RWPE1 (cell line): ENCODE measurements at regions not wholly inside any gene's neighbourhood (a gene's known extent, or its start where the extent isn't known, plus 50 kb on each side); places are given as distances from the start of the nearest gene placed in this dataset.

ENCODE experiments used
- CTCF ChIA-PET: fragments of 350-600 bp; sonication (Branson Sonifier 250); formaldehyde crosslinking; extraction: SDS; loops from one replicate; lab custom pipeline; 2021; lab: Yijun Ruan, JAX
- POLR2A ChIA-PET: fragments of 400-600 bp; formaldehyde crosslinking; extraction: SDS; loops from one replicate; lab custom pipeline; 2020; ENCODE audit warnings: antibody characterized with exemption; ENCODE audit not compliant: low non-redundant PET; lab: Yijun Ruan, JAX
- DNase-seq: peaks from one replicate; pipeline ENCODE4 v3.0.0; 2012; ENCODE audit warnings: low spot score
- H3K27ac ChIP-seq: fragments of 450-650 bp; 2 replicates; pipeline ENCODE4 v1.5.1; 2017
- TF ChIP-seq, protein P1 (sequence below): fragments of 450-650 bp; conservative IDR thresholded peaks from 2 replicates; pipeline ENCODE4 v1.5.1; 2017; ENCODE audit warnings: low read depth, mild to moderate bottlenecking

DNA sequence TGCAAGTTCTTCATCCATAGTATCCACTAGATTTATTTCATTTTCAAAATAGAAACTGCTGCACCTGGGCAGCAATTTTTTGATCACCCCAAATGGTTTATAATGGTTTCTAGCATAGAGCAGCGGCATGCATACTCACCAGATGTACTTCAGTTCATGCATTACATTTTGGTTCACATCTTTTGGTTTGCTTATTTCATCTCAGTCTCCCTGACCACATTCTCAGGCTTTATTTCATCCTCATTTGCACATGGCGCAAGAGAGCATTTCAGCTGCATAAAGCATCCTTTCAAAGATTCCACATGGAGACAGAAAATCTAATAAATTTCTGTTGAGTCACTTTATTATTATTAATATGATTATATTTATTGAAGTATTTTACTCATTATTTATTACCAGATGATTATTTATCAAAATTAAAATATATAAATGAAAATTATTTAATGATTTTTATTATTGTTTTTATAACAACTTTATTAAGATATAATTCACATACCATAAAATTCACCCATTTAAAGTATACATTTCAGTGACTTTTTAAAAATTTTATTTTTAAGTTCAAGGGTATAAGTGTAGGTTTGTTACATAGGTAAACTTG, 284.6 kb downstream of the TXNL1 start:
- CTCF ChIA-PET = no interaction called here
- TF ChIP-seq, protein P1, sequence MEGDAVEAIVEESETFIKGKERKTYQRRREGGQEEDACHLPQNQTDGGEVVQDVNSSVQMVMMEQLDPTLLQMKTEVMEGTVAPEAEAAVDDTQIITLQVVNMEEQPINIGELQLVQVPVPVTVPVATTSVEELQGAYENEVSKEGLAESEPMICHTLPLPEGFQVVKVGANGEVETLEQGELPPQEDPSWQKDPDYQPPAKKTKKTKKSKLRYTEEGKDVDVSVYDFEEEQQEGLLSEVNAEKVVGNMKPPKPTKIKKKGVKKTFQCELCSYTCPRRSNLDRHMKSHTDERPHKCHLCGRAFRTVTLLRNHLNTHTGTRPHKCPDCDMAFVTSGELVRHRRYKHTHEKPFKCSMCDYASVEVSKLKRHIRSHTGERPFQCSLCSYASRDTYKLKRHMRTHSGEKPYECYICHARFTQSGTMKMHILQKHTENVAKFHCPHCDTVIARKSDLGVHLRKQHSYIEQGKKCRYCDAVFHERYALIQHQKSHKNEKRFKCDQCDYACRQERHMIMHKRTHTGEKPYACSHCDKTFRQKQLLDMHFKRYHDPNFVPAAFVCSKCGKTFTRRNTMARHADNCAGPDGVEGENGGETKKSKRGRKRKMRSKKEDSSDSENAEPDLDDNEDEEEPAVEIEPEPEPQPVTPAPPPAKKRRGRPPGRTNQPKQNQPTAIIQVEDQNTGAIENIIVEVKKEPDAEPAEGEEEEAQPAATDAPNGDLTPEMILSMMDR = no peak

DNA sequence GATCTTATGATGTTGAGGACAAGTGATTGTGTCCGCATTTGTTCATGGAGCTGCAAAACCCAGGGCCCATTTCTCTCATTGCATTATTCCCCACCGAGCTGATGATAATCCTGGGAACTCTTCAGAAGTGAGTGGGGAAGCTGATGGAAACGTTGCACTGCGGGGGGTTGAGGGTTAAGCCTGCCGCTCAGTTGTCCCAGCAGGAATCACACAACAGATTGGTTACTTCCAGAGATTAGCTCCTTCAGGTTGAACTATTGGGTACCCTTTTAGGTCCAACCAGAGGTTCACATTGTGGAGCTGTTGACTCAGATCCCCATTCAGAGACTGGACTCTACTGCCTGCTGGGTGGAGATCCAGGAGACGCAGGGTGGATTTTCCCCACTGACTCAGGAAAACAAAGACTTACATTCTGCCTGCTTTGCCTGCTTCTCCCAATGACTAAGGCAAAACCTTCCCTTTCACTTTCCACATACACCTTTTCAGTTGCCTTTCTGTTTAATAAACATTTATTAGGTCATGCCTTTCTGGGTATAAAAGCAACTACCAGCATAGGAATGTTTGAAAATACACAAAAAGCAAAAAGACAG, 286.4 kb downstream of the TXNL1 start:
- no peak overlapping the region for H3K27ac ChIP-seq
- TF ChIP-seq, protein P1 = no peak
- no peak for DNase-seq
- CTCF ChIA-PET = interaction anchor here (0.7 kb wide), 1 partner anchor 17 kb away, joined by 3 read pairs; no protein-coding TSS in a partner anchor
- POLR2A ChIA-PET = no interaction called here

More for the DNA sequence above, 284.6 kb downstream of the TXNL1 start:
- POLR2A ChIA-PET = no interaction called here
- no peak for DNase-seq
- no peak overlapping the region for H3K27ac ChIP-seq

DNA sequence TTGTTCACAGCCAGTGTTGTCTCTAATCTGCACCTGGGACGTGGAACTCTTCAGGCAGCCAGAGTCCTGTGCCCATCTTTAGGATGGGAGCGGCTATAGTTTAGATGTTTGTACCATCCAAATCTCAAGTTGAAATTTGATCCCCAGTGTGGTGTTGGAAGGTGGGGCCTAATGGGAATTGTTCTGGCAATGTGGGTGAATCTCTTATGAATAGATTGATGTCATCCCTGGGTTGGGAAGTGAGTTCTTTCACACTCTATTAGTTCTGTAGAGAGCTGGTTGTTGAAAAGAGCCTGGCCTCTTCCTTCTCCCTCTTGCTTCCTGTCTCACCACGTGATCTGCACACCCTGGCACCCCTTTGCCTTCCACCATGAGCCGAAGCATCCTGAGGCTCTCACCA, 300.9 kb downstream of the TXNL1 start:
- DNase-seq = no peak
- TF ChIP-seq, protein P1 = no peak
- H3K27ac ChIP-seq = no peak overlapping the region
- POLR2A ChIA-PET = no interaction called here
- CTCF ChIA-PET = no interaction called here

DNA sequence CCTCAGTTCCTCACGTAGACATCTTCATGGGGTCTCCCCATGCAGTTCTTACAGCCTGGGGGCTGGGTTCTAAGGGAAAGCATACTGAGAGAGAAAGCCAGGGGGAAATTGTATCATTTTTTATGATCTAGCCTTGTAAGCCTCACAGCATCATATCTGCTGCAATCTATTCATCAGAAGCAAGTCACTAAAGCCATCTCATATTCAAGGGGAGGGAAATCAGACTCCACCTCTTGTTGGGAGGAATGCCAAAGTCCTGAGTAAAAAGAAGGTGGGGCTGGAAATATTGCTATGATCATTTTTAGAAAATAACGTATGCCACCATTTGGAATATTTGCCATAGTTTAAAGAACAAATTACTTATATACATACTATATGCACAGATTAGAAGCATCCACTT, 304.6 kb downstream of the TXNL1 start:
- TF ChIP-seq, protein P1 = no peak
- CTCF ChIA-PET = no interaction called here
- POLR2A ChIA-PET = no interaction called here
- no peak for DNase-seq
- no peak overlapping the region for H3K27ac ChIP-seq

DNA sequence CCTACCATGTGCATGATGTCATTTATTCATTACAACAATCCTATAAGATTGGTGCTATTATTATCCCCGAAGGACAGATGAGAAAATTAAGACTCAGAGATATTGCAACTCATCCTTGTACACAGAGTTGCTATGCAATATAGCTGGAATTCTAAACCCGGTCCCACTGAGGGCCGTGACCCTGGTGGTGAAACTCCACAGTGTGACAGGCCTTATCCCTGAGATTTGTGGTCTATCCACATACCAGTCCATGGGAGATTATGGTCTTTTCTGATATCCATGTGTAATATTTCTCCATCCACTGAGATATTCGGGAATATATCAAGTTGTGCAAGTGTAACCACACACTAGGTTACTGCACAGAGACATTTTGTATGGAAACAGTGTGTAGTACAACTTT, 305.2 kb downstream of the TXNL1 start:
- TF ChIP-seq, protein P1 = no peak
- H3K27ac ChIP-seq = no peak overlapping the region
- ChIA-PET CTCF (no interaction called here), POLR2A (no interaction called here)
- no peak for DNase-seq

DNA sequence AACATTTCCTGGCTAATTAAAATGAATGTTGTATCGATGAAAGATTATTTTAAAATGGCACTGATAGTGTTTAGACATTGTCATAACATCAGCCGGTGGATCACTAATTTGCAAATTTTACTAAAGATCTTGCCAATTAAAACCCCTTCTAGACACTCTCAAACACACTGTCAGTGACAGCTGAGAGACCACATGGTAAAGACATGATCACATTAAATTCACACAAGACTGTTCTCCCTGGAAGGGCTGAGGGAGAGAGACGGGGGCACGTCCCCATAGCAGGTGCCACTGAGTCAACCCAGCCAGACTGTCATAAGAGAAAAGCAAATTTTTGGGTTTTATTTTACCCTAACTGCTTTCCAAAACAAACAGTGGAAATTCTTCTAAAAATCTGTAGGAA, 306.0 kb downstream of the TXNL1 start:
- DNase-seq = no peak

More for the DNA sequence above, 306.0 kb downstream of the TXNL1 start:
- ChIA-PET CTCF (no interaction called here), POLR2A (no interaction called here)
- no peak overlapping the region for H3K27ac ChIP-seq
- TF ChIP-seq, protein P1 = no peak
